HTR-8/SVneo (cell line): ENCODE measurements at regions not wholly inside any gene's neighbourhood (a gene's known extent, or its start where the extent isn't known, plus 50 kb on each side); places are given as distances from the start of the nearest gene placed in this dataset.

Experiments used
- DNase-seq: peaks from one replicate; pipeline ENCODE4 v3.0.0; 2011; ENCODE audit warnings: low spot score, mixed read lengths; ENCODE audit not compliant: insufficient read length
- FAIRE-seq: peaks from 2 replicates; lab custom pipeline; 2011; peaks lifted over from hg19 to GRCh38; lab: Jason Lieb, UNC

DNA sequence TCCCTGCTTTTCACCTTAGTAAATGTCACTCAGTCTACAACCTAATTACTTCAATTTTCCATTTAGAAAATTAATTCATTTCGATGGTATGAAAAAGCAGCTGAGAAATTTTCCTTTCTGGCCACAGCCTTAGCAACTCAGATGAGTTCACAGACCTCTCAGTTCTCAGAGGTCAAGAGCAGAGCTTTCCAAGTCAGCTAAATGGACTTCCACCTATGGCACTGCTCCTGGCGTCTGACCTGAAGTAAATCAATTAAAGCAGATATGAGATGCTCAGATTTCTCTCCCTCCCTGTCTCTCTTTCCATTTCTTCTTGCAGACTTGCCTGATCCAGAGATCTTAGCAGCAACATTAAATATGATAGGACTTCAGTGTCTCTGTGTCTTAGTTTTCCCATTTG, 412.6 kb downstream of the QKI start:
- DNase-seq (no peak), FAIRE-seq (no peak)

DNA sequence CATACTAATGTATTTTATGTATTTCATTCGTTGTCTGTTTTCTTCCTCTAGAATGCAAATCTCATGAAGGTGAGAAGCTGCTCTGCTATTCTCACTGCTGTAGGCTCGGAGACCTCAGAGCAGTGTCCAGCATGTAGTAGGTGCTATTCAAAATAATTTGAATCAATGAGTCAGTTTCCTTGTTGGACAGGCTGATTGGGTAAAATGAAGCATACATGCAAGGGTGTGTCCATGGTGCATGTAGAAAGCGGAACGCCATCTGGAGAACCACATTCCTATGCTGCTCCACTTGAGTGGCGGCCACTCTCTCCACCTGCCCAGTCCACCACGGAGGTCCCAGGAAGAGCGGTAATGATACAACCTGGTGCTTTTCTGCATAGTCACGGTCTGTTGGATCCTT, 412.1 kb downstream of the QKI start:
- no peak for FAIRE-seq
- DNase-seq = no peak

DNA sequence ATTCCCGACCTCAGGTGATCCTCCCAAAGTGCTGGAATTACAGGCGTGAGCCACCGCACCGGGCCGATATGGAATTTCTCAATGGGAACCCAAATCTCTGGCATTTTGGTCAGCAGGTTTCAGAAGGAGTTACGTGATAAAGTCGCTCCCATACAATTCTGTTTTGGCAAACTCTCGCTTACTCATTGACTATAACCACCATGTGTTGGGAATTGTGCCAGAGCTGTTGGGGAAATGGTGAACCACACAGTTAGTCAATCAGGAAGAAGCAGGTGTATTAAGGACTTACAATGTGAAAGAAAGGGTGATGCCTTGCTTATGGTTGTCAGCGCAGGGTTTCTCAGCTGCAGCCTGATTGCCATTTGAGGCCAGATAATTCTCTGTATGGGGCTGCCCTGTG, 410.5 kb downstream of the QKI start:
- no peak for DNase-seq
- no peak for FAIRE-seq

DNA sequence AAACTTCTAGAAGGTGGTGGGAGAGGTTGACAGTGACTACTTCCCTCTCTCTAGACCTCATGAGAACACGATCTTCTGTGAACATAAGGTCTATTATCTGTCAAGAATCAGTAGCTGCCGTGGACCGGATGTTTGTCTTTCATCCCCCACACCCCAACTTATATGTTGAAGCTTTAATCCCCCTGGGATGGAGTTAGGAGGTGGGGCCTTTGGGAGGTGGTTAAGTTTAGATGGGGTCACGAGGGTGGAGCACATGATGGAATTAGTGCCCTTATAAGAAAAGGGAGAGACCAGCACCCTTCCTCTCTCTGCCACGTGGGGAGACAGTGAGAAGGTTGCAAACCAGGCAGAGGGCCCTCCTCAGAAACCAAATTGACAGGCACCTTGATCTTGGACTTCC, 409.1 kb downstream of the QKI start:
- DNase-seq (no peak), FAIRE-seq (no peak)

DNA sequence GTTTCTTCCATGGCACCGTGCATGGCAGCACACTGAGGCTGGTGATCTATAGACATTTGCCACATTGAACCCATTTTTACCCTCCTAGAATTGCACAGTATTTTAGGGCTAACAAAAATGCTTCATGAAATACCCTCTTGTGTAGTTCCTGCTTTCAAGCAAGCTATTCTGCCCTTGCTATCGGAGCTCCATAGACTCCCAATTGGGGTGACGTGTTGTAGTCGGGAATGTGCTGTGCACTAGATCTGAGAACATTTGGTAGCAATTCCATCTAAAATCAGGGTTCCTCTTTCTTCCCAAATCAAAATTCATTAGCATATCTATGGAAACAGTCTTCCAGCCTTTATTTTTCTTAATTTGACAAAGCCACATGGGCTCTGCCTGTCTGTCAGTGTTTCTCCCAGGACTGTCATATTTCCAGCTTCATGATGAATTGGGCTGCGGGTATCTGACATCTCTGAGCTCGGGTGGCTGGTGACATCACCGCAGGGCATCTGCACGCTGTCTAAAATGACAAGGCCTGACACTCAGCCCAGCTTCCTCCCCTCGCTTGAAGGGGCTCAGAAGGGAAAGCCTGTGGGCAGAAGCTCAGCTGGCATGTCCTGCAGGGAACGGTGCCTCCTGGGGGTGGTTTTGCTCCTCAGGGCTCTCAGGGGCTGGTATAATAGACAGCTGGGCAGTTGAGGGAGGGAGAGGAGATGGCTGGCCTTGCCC, 406.4 kb downstream of the QKI start:
- FAIRE-seq (no peak), DNase-seq (no peak)

DNA sequence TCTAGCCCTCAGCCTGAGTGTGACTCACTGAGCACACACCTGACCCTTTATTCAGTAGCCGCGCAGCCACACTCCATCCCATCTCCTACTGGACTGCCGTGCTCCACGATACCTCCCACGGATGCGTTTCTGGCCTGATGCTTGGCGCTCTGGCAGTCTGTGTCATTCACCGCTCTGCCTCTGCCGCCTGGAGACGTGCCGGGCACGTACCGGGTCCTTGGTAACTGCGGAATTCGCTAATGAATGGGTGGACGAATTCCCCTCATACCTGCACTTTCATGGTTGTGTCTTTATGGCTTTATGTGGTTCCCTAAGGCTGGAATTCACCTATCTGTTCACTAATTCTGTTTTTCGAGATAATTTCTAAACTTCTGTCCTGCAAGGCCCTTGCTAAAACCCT, 405.7 kb downstream of the QKI start:
- FAIRE-seq (no peak), DNase-seq (no peak)

DNA sequence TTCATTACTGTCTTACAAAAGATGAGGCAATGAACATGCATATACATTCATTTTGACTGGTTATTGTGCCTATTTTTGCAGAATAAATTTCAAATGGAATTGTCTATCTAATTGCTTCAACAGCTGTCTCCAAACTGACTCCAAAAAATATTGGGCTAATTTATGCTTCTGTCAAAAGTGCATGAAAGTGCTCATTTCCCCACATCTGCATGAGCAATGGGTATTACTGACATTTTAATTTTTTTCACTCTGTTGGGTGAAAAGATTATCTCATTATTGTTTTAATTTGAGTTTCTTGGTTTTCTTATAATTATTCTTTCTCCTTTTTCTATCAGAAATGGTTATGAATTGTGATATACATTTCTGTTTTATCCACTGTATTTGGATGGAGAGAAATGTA, 404.2 kb downstream of the QKI start:
- no peak for FAIRE-seq

DNA sequence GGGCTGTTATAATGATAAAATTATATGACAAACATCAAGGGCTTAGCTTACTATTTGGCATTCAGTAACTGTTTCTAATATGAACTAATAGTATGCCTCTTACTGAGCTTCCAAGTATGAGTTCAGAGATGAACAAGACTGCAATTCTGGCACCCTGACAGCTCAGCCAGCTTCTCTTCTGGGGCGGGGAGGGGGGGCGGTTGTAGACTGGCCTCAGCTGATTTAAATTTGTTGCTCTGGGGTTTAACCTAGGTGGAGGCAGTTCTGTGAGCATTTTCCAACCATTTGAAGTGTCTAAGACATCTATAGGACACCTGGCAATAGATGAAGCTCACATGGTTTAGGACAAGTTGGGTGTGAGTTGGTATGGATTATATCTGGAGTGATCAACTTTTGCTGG, 401.9 kb downstream of the QKI start:
- no peak for FAIRE-seq
- DNase-seq = no peak

More for the DNA sequence above, 404.2 kb downstream of the QKI start:
- DNase-seq = no peak

DNA sequence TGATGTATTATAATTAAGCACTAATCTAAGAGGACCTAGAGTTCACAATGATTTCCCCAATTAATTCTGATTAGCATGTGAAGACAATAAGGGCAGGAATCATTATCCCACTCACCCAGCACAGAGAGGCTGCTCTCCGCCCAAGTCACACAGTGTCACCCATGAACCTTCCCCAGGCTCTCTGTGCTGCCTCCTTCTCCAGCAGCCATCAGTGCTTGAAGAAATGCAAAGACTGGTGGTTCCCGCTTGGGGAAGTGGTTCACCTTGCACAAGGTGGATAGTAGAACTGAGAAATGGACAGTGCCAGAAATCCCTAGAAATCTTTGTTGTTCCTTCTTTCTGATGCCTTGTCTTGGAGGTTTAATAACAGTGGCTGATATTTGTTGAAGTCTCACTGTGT, 401.3 kb downstream of the QKI start:
- FAIRE-seq (no peak), DNase-seq (no peak)

DNA sequence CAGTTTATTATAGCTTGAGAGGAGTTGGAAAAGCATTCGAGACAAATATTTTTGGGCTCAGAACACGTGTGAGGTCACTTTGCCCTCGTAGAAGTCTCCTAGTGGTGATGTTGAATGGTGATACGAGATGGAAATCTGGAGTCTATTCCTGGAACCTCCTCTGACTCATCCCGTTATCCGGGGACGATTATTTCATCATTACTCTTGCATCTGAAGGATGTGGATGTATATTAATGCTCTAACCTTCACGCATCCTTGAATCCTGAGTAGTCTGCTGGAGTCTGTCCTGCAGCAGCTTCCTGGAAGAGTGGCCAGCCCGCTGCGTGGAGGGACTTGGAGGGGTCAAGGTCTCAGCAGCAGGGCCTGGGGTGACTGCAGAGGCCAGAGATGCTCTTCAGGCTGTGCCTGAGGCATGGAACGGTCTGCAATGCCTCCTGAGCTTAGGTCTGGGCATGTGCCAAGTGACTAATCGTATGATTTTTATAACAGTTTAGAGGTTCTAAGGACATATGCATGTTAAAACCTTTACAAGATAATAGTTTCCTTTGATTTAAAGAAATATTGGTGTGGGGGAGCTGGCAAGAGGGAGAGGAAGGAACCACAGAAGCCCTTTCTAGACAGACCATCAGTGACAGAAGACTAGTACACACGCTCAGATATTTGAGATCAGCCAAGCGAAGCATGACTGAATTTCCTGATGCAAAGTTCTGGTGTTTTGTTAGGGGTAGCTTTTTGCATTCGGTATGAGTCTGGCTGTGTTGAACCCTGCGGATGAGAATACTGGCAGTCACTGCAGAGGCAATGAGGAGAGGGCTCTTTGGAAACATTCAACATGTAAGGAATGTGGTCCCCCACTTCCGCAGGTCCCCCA, 400.2 kb downstream of the QKI start:
- FAIRE-seq (peak; percentile 48), DNase-seq (peak; percentile 74)

DNA sequence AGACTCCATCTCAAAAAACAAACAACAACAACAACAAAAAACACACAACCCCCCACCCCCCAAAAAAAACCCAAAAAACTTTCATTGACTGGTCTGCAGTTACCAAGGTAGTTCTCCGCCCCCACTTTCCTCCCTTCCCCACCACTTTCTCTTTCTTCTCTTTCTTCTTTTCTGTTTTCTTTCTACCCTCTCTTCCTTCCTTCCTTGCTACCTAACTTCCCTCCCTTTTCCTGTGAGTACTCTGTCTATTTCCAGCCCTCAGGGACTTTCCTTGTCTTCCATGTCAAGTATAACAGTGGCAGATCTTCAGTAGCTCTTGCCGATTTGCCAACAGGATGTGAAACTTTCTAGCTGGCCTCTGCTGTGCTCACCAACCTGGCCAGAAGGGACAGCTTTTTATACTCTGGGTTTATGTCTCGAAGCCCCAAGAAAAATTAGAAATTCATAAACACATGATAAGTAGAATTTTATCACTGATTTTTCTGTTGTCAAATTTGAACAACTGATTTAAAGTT, 399.5 kb downstream of the QKI start:
- no peak for DNase-seq
- no peak for FAIRE-seq

DNA sequence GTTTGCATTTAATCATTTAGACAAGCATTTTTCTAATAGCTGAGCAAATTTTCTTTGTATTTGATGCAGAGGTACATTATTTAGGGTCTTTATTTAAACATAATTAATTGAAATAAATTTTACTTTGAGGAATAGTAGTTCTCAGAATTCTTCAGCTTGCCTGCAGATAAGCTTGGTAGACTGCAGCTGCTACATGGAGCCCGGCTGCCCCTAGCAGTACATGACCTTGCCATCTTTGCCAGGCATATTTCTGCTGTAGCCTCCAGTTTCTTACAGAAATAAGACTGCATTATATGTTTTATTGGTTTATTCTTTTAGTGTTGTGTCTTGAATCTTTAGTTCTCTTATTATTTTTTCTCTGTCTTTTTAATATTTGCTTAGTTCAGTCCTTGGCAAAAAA, 396.8 kb downstream of the QKI start:
- FAIRE-seq (no peak), DNase-seq (no peak)

DNA sequence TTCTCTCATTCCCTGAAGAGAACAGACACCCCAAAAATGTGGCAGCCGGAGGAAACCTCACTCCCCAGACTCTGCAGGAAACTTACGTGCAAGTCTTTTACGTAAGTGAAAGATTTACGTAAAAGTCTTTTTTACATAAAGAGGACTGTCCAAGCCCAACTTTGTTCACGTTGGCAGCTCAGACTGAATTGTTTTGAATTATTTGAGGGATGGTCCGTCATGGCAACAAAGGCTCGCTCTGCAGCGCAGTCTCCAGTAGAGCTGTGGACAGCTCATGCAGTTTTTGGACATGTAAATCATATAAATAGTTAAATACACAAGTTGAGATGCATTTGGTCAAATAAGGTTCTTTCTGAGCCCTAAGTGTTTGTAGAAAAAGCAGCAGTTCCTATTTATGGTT, 394.8 kb downstream of the QKI start:
- DNase-seq = no peak
- FAIRE-seq = no peak

DNA sequence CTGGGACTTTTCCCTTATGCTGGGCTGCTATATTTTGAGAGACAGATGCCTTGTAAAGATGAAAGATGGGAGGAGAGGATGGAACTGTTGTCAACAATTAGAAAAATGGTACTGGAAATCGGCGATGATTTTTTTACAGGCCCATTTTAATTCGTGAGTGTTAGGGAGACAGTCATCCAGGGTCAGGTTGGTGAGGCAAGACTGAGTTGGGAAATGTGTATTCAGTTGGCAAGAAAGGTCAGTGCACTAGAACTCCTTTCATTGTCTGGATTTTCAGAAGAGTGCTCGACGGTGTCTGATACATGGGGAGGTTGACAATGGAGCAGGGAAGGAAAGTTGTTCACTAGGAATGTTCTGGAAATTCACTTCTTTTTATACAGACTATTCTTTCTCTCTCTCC, 394.4 kb downstream of the QKI start:
- no peak for DNase-seq

DNA sequence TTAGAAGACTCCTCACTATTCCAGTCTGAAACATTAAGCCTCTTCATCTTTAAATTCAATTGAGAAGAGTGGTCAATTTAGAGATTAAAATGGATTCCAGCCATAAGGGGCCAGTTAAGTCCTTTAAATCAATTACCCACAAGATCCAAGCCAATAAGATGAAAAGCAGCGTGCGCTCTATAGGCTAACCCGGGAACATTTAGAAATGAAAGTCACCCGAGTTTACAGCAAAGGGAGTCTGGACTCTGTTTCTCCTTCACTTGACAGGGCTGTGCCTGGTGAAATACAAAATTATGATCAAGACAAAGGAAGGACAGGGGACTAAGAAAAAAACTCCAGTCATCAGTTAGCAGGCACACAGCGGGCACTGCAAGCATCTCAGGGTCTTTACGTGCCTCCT, 393.7 kb downstream of the QKI start:
- FAIRE-seq (no peak), DNase-seq (no peak)

More for the DNA sequence above, 394.4 kb downstream of the QKI start:
- FAIRE-seq = no peak

DNA sequence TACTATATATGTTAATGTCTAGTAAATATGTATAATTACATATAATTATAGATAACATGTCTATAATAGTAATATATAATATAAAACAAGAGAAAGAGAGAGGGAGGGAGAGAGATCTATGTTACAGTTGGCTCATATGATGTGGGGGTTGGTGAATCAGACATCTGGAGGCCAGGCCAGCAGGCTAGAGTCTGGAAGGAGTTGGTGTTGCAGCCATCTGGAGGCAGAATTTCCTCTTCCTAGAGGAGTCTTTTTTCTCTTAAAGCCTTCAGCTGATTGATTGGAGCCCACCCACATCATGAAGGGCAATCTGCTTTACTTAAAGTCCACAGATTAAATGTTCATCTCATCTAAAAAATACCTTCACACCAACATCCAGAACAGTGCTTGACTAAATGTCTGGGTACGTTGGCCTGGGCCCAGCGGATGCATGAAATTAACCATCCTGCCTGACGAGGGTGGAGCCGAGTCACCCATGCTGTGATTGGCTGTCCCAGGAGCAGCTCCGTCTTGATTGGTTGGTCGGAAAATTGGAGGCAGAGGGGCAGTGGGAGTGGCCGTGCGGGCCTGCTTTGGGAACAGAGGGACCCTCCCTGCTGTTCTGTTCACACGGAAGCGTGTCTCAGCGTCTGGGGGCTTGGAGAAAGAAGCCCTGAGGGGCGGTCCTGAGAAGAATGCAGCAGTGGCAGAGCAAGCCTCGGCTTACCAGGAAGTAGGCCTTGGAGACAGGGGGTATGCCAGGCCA, 392.4 kb downstream of the QKI start:
- FAIRE-seq (no peak), DNase-seq (no peak)

DNA sequence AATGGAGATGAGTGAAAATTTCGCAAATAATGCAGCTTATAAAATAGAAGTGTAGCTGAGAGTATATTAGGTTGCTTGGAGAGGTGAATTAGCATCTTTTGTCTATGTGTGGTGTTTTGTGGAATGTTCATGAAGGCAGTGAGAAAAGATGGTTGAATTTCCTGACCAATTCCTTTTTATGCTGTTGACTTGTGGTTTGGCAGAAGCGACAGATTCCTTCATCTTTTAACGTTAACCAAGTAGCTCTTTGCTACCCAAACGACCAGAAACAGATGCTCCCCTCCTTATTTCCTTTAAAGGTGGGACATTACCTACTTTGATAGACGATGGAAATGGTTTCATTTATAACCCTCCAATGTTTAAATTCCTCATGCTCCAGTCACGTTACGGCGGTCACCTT, 390.5 kb downstream of the QKI start:
- FAIRE-seq = no peak
- no peak for DNase-seq

DNA sequence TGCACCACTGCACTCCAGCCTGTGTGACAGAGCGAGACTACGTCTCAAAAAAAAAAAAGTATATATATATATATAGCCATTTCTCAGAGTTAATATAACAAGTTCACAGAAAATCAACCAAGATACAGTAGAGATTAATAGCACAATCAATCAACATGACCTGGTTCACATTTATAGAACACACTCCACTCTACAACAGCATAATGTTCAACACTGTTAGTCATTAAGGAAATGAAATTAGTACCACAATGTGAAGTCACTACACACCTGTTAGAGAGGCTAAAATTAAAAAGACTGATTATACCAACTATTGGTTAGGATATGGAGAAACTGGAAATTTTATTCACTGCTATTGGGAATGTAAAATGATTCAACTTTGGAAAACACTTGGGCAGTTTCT, 387.7 kb downstream of the QKI start:
- no peak for DNase-seq
- no peak for FAIRE-seq

DNA sequence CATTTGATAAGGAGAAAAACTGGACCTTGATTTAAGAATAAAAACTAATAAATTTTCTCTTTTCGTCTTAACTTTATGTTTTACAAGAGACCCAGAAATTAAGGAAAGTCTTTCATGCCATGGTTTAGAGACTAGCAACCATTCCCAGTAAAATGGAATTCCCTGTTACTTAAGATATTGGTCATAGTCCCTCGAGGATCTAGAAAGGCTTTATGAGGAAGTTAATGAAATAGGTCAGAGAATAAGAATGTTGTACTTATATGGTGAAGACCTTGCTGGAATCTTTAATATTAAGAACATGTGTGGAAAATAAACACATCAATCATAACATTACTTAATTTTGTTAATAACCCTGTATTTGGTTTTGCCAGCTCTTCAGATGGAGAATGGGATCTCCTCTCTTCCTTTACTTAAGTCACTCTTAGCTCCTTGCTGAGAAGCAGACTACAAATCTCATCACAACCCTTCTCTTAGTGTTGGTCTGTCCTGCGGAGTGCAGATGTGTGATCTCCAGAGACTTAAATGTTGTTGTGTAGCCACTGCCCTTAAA, 382.9 kb downstream of the QKI start:
- no peak for FAIRE-seq
- no peak for DNase-seq
